Activated naive CD4-positive, alpha-beta T cell treated with anti-CD3 and anti-CD28 coated beads for 36 hours (primary cell): ENCODE measurements at regions not wholly inside any gene's neighbourhood (a gene's known extent, or its start where the extent isn't known, plus 50 kb on each side); places are given as distances from the start of the nearest gene placed in this dataset.

ENCODE experiments used
- CTCF ChIA-PET: fragments of 350-600 bp; sonication (Branson Sonifier 250); formaldehyde crosslinking; loops from one replicate; lab custom pipeline; 2021; ENCODE audit warnings: antibody characterized with exemption; lab: Charles Lee
- DNase-seq: peaks from one replicate; pipeline ENCODE4 v3.0.0-alpha.2; 2020
- H3K27ac Mint-ChIP-seq: one replicate; pipeline ENCODE4 v1.8.0; 2021; ENCODE audit warnings: mild to moderate bottlenecking, mixed read lengths
- H3K27me3 Mint-ChIP-seq: one replicate; pipeline ENCODE4 v1.8.0; 2021; ENCODE audit warnings: low read depth, mixed read lengths
- H3K36me3 Mint-ChIP-seq: one replicate; pipeline ENCODE4 v1.8.0; 2021; ENCODE audit warnings: low read depth, mixed read lengths
- H3K4me1 Mint-ChIP-seq: one replicate; pipeline ENCODE4 v1.8.0; 2021; ENCODE audit warnings: low read depth, mixed read lengths
- H3K4me3 Mint-ChIP-seq: one replicate; pipeline ENCODE4 v1.8.0; 2021; ENCODE audit warnings: mild to moderate bottlenecking, moderate library complexity, mixed read lengths
- H3K9me3 Mint-ChIP-seq: one replicate; pipeline ENCODE4 v1.8.0; 2021; ENCODE audit warnings: mixed read lengths
- intact Hi-C: fragments of 100-400 bp; cut with micrococcal nuclease; formaldehyde crosslinking; loops from one replicate; pipeline ENCODE4 v1.15.1; 2023

DNA sequence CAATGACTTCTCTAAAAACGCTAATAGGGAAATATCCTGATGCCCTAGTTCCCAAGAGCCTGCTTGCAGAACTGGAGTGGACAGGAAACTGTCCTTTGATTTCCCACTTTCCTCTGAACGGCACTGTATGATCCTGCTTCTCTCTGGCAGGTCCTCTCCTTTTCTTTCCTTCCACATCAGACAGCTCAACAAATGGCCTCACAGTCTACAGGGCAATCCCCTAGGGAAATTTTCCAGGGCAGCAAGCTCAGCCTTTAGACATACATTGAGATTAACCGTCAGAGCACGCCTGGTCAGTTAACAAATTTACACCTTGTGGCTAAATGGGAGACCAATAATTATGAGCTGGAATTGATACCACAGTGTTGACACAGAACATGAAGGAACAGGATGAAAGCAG lies 164.9 kb downstream of the SLC24A2 start:
- Mint-ChIP-seq H3K27me3 (peaks cover 12% of the 10 kb centered on the region), H3K9me3 (no peaks in the 10 kb centered on the region), H3K4me3 (no peak overlapping the region), H3K36me3 (no peaks in the 10 kb centered on the region), H3K27ac (no peak overlapping the region), H3K4me1 (no peaks in the 10 kb centered on the region)
- DNase-seq: no peak
- CTCF ChIA-PET: no interaction called here
- intact Hi-C loops: no loop called here

DNA sequence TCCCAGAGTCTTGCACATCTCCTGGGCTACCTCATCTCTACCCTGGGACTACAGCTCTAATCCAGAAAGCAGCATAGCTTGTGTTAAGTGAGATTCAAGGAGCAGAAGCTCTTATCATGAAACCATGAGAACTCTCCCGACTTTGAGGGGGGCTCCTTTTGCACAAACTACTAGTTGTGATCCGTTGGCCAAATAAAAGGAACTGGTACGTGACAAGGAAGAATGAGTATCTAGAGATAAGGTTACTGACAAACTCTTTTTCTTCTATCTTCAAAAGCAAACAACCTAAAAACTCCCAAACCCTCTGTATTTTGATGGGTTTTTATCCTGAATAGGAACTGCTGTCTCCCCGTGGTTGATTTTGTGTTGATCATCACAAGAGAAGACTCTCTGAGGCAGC lies 168.5 kb downstream of the SLC24A2 start:
- intact Hi-C loops: no loop called here
- CTCF ChIA-PET: no interaction called here

GRCh38 chr9:19619221-19619620 lies 169.6 kb downstream of the SLC24A2 start:
- Mint-ChIP-seq H3K9me3 (no peaks in the 10 kb centered on the region), H3K4me3 (no peak overlapping the region), H3K27ac (no peak overlapping the region), H3K36me3 (no peaks in the 10 kb centered on the region), H3K27me3 (peaks cover 20% of the 10 kb centered on the region), H3K4me1 (no peaks in the 10 kb centered on the region)
- DNase-seq: no peak
- CTCF ChIA-PET: no interaction called here
- intact Hi-C loops: no loop called here

More for the DNA sequence above, 168.5 kb downstream of the SLC24A2 start:
- H3K4me3 Mint-ChIP-seq: no peak overlapping the region
- no peak overlapping the region for H3K27ac Mint-ChIP-seq
- no peak for DNase-seq
- H3K27me3 Mint-ChIP-seq: peaks cover 17% of the 10 kb centered on the region
- no peaks in the 10 kb centered on the region for H3K4me1 Mint-ChIP-seq
- no peaks in the 10 kb centered on the region for H3K36me3 Mint-ChIP-seq
- H3K9me3 Mint-ChIP-seq: no peaks in the 10 kb centered on the region

DNA sequence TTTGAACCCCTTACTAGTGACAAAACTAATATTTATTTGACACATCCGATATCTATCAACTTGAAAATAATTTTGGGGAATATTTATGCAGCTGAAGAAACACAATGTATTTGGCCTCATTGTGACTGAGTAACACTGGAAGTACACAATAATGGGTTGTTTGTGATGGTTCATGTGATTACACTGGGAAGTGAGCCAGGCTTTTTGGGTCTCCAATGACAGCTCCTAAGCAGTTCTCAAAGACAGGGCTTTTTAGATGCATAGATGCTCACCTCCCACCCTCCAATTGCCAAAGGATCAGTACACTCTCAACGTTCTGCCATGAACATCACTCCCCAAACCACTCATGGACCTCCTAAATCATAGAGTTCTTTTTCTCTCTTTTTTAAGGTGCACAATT lies 170.0 kb downstream of the SLC24A2 start:
- intact Hi-C loops: no loop called here
- CTCF ChIA-PET: no interaction called here
- H3K27ac Mint-ChIP-seq: no peak overlapping the region
- H3K4me1 Mint-ChIP-seq: no peaks in the 10 kb centered on the region
- H3K9me3 Mint-ChIP-seq: no peaks in the 10 kb centered on the region
- DNase-seq: no peak
- H3K4me3 Mint-ChIP-seq: no peak overlapping the region
- peaks cover 20% of the 10 kb centered on the region for H3K27me3 Mint-ChIP-seq
- H3K36me3 Mint-ChIP-seq: no peaks in the 10 kb centered on the region

DNA sequence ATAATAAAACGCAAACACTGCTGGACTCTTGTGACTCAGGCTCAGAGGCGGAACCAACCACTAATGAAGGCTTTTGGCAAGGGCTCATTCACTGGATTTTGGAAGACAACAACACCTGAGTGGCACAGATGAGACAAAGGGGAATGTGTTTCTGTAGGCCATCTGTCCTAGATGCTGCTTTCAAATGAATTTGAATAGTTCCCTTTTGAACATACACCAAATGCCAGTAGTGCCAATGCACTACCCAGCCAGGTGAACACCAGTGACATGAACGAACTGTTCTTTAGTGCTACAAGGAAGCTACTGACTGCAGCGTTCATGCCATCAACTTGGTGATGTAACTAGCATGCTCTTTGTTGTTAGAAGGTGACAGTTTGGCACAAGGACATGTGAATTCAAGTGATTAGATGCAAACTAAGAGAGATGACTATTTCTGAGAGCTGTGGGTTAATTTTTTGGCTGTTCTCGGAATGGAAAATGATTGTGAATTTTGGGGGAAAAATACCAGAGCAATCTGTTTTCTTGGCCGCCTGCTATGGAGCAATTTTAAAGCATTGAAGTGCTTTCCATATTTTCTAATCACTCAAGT lies 173.7 kb downstream of the SLC24A2 start:
- Mint-ChIP-seq H3K27me3 (peaks cover 15% of the 10 kb centered on the region), H3K36me3 (no peaks in the 10 kb centered on the region), H3K4me3 (no peak overlapping the region), H3K4me1 (no peaks in the 10 kb centered on the region), H3K9me3 (no peaks in the 10 kb centered on the region), H3K27ac (no peak overlapping the region)
- CTCF ChIA-PET: no interaction called here
- DNase-seq: no peak
- intact Hi-C loops: no loop called here

- no peaks in the 10 kb centered on the region for H3K9me3 Mint-ChIP-seq
- CTCF ChIA-PET: no interaction called here
- no peak overlapping the region for H3K27ac Mint-ChIP-seq
- intact Hi-C loops: no loop called here
- H3K4me1 Mint-ChIP-seq: no peaks in the 10 kb centered on the region
- peaks cover 16% of the 10 kb centered on the region for H3K27me3 Mint-ChIP-seq
- no peak overlapping the region for H3K4me3 Mint-ChIP-seq
- no peaks in the 10 kb centered on the region for H3K36me3 Mint-ChIP-seq
- DNase-seq: no peak
Measured at GRCh38 chr9:19614294-19614693, 174.5 kb downstream of the SLC24A2 start.

GRCh38 chr9:19600538-19600937 lies 188.3 kb downstream of the SLC24A2 start:
- CTCF ChIA-PET: no interaction called here
- Mint-ChIP-seq H3K27me3 (peaks cover 5% of the 10 kb centered on the region), H3K9me3 (no peaks in the 10 kb centered on the region), H3K4me1 (no peaks in the 10 kb centered on the region), H3K27ac (no peak overlapping the region), H3K4me3 (no peak overlapping the region), H3K36me3 (no peaks in the 10 kb centered on the region)
- DNase-seq: no peak
- intact Hi-C loops: no loop called here

- Mint-ChIP-seq H3K36me3 (no peaks in the 10 kb centered on the region), H3K4me1 (no peaks in the 10 kb centered on the region), H3K27me3 (peaks cover 12% of the 10 kb centered on the region), H3K9me3 (no peaks in the 10 kb centered on the region), H3K4me3 (no peak overlapping the region), H3K27ac (no peak overlapping the region)
- no peak for DNase-seq
- CTCF ChIA-PET: interaction anchor here (1.1 kb wide), 1 partner anchor 24 kb away, joined by 3 read pairs; no protein-coding TSS in a partner anchor
- intact Hi-C loops: no loop called here
Measured at GRCh38 chr9:19598722-19599121, 189.9 kb downstream of the ACER2 start.

- no peak for DNase-seq
- Mint-ChIP-seq H3K27ac (no peak overlapping the region), H3K36me3 (no peaks in the 10 kb centered on the region), H3K9me3 (no peaks in the 10 kb centered on the region), H3K4me3 (no peak overlapping the region), H3K27me3 (peaks cover 9% of the 10 kb centered on the region), H3K4me1 (no peaks in the 10 kb centered on the region)
- intact Hi-C loops: no loop called here
- CTCF ChIA-PET: no interaction called here
Measured at GRCh38 chr9:19597176-19597575, 188.4 kb downstream of the ACER2 start.

DNA sequence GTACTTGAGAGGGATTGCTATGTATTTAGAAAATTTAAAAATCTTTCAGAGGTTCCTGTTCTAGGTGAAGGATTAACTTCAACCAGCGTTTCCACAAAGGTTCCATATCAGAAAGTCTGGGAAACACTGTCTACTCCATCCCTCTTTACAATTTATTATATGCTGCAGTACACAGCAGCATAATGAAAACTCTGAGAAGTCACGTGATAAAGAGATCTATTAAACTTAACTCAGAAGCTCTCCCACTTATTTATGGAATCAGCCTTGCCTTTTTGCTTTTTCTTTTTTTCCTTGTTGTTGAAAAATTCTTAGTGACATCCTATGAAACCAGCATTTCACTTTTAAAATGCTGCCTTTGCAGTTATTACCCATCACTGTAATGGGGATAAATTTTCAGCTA lies 186.2 kb downstream of the ACER2 start:
- Mint-ChIP-seq H3K4me1 (no peaks in the 10 kb centered on the region), H3K36me3 (no peaks in the 10 kb centered on the region), H3K27ac (no peak overlapping the region), H3K9me3 (no peaks in the 10 kb centered on the region), H3K27me3 (peaks cover 9% of the 10 kb centered on the region), H3K4me3 (no peak overlapping the region)
- no peak for DNase-seq
- CTCF ChIA-PET: no interaction called here
- intact Hi-C loops: no loop called here

DNA sequence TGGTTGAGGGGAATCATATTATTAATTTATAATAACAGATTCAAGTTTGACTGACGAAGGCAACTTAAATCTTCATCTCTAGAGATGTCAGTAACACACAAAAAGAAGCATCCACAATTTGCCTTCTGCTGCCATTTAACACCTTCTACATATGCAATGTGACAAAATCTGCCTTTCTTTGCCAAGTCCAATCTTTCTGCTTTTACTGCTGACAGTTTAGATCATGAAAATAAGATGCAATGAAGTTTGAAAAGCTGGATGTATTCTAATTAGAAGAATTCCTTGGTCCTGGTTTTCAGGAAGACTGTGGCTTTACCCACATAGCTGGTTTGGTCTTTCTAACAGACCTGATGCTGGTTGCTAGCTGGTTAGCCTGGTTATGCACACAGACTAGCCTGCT lies 178.9 kb downstream of the ACER2 start:
- intact Hi-C loops: no loop called here
- Mint-ChIP-seq H3K27ac (no peak overlapping the region), H3K9me3 (no peaks in the 10 kb centered on the region), H3K27me3 (peaks cover 5% of the 10 kb centered on the region), H3K4me3 (no peak overlapping the region), H3K4me1 (no peaks in the 10 kb centered on the region), H3K36me3 (no peaks in the 10 kb centered on the region)
- DNase-seq: no peak
- CTCF ChIA-PET: no interaction called here

GRCh38 chr9:19583890-19584289 lies 175.1 kb downstream of the ACER2 start:
- DNase-seq: no peak
- intact Hi-C loops: no loop called here
- Mint-ChIP-seq H3K27me3 (peaks cover 8% of the 10 kb centered on the region), H3K36me3 (no peaks in the 10 kb centered on the region), H3K27ac (no peak overlapping the region), H3K4me1 (no peaks in the 10 kb centered on the region), H3K4me3 (no peak overlapping the region), H3K9me3 (no peaks in the 10 kb centered on the region)
- CTCF ChIA-PET: no interaction called here

- no peak overlapping the region for H3K4me3 Mint-ChIP-seq
- DNase-seq: no peak
- peaks cover 10% of the 10 kb centered on the region for H3K27me3 Mint-ChIP-seq
- no peaks in the 10 kb centered on the region for H3K9me3 Mint-ChIP-seq
- H3K27ac Mint-ChIP-seq: no peak overlapping the region
- intact Hi-C loops: no loop called here
- no peaks in the 10 kb centered on the region for H3K36me3 Mint-ChIP-seq
- CTCF ChIA-PET: no interaction called here
- H3K4me1 Mint-ChIP-seq: no peaks in the 10 kb centered on the region
Measured at GRCh38 chr9:19577411-19577810, 168.6 kb downstream of the ACER2 start.
